HEK293 (cell line): ENCODE measurements at regions not wholly inside any gene's neighbourhood (a gene's known extent, or its start where the extent isn't known, plus 50 kb on each side); places are given as distances from the start of the nearest gene placed in this dataset.

Source experiments
- CTCF ChIP-seq: fragments of 450-650 bp; formaldehyde crosslinking; IDR thresholded peaks from 2 replicates; pipeline ENCODE4 v1.5.1; 2016; ENCODE audit warnings: missing biosample characterization, missing genetic modification characterization
- OSR2 ChIP-seq: fragments of 450-650 bp; formaldehyde crosslinking; IDR thresholded peaks from 2 replicates; pipeline ENCODE4 v1.5.1; 2016; ENCODE audit warnings: missing biosample characterization, missing genetic modification characterization
- ZBTB20 ChIP-seq: fragments of 450-650 bp; formaldehyde crosslinking; IDR thresholded peaks from 2 replicates; pipeline ENCODE4 v1.5.1; 2016; ENCODE audit warnings: missing biosample characterization, missing genetic modification characterization
- ZEB2 ChIP-seq: fragments of 450-650 bp; formaldehyde crosslinking; IDR thresholded peaks from 2 replicates; pipeline ENCODE4 v1.5.1; 2016; ENCODE audit warnings: missing biosample characterization, missing genetic modification characterization
- ZNF621 ChIP-seq: fragments of 450-650 bp; formaldehyde crosslinking; IDR thresholded peaks from 2 replicates; pipeline ENCODE4 v1.5.1; 2017; ENCODE audit warnings: missing biosample characterization, missing genetic modification characterization
- ZNF76 ChIP-seq: fragments of 450-650 bp; formaldehyde crosslinking; IDR thresholded peaks from 2 replicates; pipeline ENCODE4; 2016; ENCODE audit warnings: low read depth, missing biosample characterization, missing genetic modification characterization, borderline replicate concordance
- TF ChIP-seq, protein P1 (sequence below): fragments of 450-650 bp; formaldehyde crosslinking; IDR thresholded peaks from 2 replicates; pipeline ENCODE4 v1.5.1; 2016; ENCODE audit warnings: missing biosample characterization, missing genetic modification characterization, borderline replicate concordance
- TF ChIP-seq, protein P2 (sequence below): fragments of 450-650 bp; formaldehyde crosslinking; IDR thresholded peaks from 2 replicates; pipeline ENCODE4 v1.5.1; 2016; ENCODE audit warnings: missing biosample characterization, missing genetic modification characterization

DNA sequence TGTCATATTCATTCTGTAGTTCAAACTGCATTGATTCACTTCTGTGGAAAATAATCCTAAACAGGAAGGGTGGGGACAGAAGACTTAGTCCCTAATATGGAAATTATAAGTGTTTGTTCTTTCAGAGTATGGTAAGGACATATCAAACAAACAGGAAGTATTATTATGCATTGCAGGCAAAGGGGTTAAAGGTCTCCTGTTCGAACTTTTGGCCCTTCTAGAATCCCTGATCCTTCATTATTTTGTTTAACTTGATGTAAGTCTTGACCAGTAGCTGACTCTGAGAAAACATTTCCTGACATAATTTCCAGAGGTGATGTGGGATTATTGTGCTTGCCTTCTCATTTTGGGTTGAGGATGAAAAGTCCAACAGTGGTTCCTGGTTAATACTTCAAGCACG, 215.4 kb upstream of the ADGRL2 start:
- TF ChIP-seq OSR2 (no peak), ZNF76 (tag by site-specific recombination) (no peak), CTCF (tag by site-specific recombination) (no peak), ZEB2 (tag by site-specific recombination) (no peak), ZBTB20 (tag by site-specific recombination) (no peak), ZNF621 (no peak)
- TF ChIP-seq, protein P1, sequence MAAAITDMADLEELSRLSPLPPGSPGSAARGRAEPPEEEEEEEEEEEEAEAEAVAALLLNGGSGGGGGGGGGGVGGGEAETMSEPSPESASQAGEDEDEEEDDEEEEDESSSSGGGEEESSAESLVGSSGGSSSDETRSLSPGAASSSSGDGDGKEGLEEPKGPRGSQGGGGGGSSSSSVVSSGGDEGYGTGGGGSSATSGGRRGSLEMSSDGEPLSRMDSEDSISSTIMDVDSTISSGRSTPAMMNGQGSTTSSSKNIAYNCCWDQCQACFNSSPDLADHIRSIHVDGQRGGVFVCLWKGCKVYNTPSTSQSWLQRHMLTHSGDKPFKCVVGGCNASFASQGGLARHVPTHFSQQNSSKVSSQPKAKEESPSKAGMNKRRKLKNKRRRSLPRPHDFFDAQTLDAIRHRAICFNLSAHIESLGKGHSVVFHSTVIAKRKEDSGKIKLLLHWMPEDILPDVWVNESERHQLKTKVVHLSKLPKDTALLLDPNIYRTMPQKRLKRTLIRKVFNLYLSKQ (tag by site-specific recombination): no peak
- TF ChIP-seq, protein P2, sequence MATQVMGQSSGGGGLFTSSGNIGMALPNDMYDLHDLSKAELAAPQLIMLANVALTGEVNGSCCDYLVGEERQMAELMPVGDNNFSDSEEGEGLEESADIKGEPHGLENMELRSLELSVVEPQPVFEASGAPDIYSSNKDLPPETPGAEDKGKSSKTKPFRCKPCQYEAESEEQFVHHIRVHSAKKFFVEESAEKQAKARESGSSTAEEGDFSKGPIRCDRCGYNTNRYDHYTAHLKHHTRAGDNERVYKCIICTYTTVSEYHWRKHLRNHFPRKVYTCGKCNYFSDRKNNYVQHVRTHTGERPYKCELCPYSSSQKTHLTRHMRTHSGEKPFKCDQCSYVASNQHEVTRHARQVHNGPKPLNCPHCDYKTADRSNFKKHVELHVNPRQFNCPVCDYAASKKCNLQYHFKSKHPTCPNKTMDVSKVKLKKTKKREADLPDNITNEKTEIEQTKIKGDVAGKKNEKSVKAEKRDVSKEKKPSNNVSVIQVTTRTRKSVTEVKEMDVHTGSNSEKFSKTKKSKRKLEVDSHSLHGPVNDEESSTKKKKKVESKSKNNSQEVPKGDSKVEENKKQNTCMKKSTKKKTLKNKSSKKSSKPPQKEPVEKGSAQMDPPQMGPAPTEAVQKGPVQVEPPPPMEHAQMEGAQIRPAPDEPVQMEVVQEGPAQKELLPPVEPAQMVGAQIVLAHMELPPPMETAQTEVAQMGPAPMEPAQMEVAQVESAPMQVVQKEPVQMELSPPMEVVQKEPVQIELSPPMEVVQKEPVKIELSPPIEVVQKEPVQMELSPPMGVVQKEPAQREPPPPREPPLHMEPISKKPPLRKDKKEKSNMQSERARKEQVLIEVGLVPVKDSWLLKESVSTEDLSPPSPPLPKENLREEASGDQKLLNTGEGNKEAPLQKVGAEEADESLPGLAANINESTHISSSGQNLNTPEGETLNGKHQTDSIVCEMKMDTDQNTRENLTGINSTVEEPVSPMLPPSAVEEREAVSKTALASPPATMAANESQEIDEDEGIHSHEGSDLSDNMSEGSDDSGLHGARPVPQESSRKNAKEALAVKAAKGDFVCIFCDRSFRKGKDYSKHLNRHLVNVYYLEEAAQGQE (tag by site-specific recombination): no peak
